A549 (cell line): ENCODE measurements at regions not wholly inside any gene's neighbourhood (a gene's known extent, or its start where the extent isn't known, plus 50 kb on each side); places are given as distances from the start of the nearest gene placed in this dataset.

Experiments used
- CTCF ChIP-seq: fragments of >200 bp; sonication (Bioruptor Twin); formaldehyde crosslinking; IDR thresholded peaks from 3 replicates; pipeline ENCODE4 v1.5.1; 2016
- ELK1 ChIP-seq: fragments of 150-350 bp; IDR thresholded peaks from 2 replicates; pipeline ENCODE4 v1.6.1; 2014; ENCODE audit warnings: low read depth, mild to moderate bottlenecking, low read length
- EP300 ChIP-seq, 2 experiments: fragments of >200 bp; sonication (Bioruptor Twin); formaldehyde crosslinking; IDR thresholded peaks; 2 replicates in 1 of 2; 3 replicates in 1 of 2; pipeline ENCODE4 v1.6.1; 2016 to 2017
- FOSL2 ChIP-seq, 2 experiments: fragments of 450-650 bp in 1 of 2; fragments of >200 bp in 1 of 2; sonication (Bioruptor Twin) in 1 of 2; formaldehyde crosslinking; IDR thresholded peaks; 2 replicates each; pipeline versions ENCODE4 v1.5.0 to v1.6.1; 2016 to 2020; ENCODE audit warnings: mild to moderate bottlenecking in 1 of 2, moderate library complexity in 1 of 2
- HMGXB4 ChIP-seq: fragments of 250-450 bp; sonication (Bioruptor Pico); IDR thresholded peaks from 2 replicates; pipeline ENCODE4 v1.5.0; 2021; ENCODE audit warnings: mild to moderate bottlenecking, moderate library complexity, borderline replicate concordance
- JUN ChIP-seq, 2 experiments: fragments of >200 bp; sonication (Bioruptor Twin); formaldehyde crosslinking; IDR thresholded peaks; 2 replicates in 1 of 2; 3 replicates in 1 of 2; pipeline ENCODE4 v1.6.1; 2016 to 2017
- JUNB ChIP-seq: fragments of >200 bp; sonication (Bioruptor Twin); formaldehyde crosslinking; IDR thresholded peaks from 2 replicates; pipeline ENCODE4 v1.6.1; 2016
- MAFK ChIP-seq: fragments of 450-650 bp; IDR thresholded peaks from 2 replicates; pipeline ENCODE4 v1.6.1; 2014; ENCODE audit not compliant: partially characterized antibody
- MYC ChIP-seq: IDR thresholded peaks from 2 replicates; pipeline ENCODE4 v1.6.1; 2012; ENCODE audit warnings: mild to moderate bottlenecking, inconsistent platforms, low read length, improper control_type of control experiment, borderline replicate concordance
- PBX3 ChIP-seq: IDR thresholded peaks from 2 replicates; pipeline ENCODE4 v1.6.1; 2012
- POLR2A ChIP-seq: IDR thresholded peaks from 2 replicates; pipeline ENCODE4 v1.6.1; 2012; ENCODE audit warnings: mild to moderate bottlenecking, low read length

GRCh38 chr3:178341636-178342035 is 194.6 kb upstream of the KCNMB2 start:
- TF ChIP-seq EP300 (IDR thresholded peaks at IDR 0.05) (no peak), JUNB (no peak), CTCF (no peak), MAFK (no peak), MYC (no peak), FOSL2 (IDR thresholded peaks at IDR 0.05) (no peak), FOSL2 (CRISPR knock-in tag; IDR thresholded peaks at IDR 0.05) (no peak), HMGXB4 (CRISPR knock-in tag) (no peak), JUN (IDR thresholded peaks at IDR 0.05) (no peak), ELK1 (no peak), POLR2A (no peak), PBX3 (no peak)
